Stimulated activated naive CD8-positive, alpha-beta T cell treated with anti-CD3 and anti-CD28 coated beads, Interleukin-15, amount 100 ng/mL, for 72 hours (primary cell): ENCODE measurements at regions not wholly inside any gene's neighbourhood (a gene's known extent, or its start where the extent isn't known, plus 50 kb on each side); places are given as distances from the start of the nearest gene placed in this dataset.

Source experiments
- ATAC-seq: fragments of 150-1000 bp; cut with Tn5 transposase; 2 replicates; pipeline ENCODE4 v1.10.0; 2021; ENCODE audit warnings: mild to moderate bottlenecking, moderate library complexity
- DNase-seq, 2 donors: peaks; one replicate each; pipeline ENCODE4 v3.0.0; 2021 to 2022
- H3K27ac Mint-ChIP-seq, 2 donors: one replicate each; pipeline ENCODE4 v1.8.0; 2022; ENCODE audit warnings: mild to moderate bottlenecking in 2 of 2, mixed read lengths in 2 of 2, moderate library complexity in 2 of 2
- H3K27me3 Mint-ChIP-seq: one replicate; pipeline ENCODE4 v1.8.0; 2022; ENCODE audit warnings: mixed read lengths
- H3K4me1 Mint-ChIP-seq: one replicate; pipeline ENCODE4 v1.8.0; 2022; ENCODE audit warnings: mild to moderate bottlenecking, mixed read lengths
- H3K4me3 Mint-ChIP-seq, 2 donors: one replicate each; pipeline ENCODE4 v1.8.0; 2022; ENCODE audit warnings: mild to moderate bottlenecking in 2 of 2, mixed read lengths in 2 of 2, moderate library complexity in 1 of 2
- H3K9me3 Mint-ChIP-seq, 2 donors: one replicate each; pipeline ENCODE4 v1.8.0; 2022; ENCODE audit warnings: mixed read lengths in 2 of 2

GRCh38 chr2:167708998-167709397, 538.4 kb downstream of the STK39 start:
- ATAC-seq (no peak), DNase-seq (no peak)
- H3K27ac Mint-ChIP-seq: no peak overlapping the region
- H3K27me3 Mint-ChIP-seq: peaks cover 11% of the 10 kb centered on the region
- no peak overlapping the region for H3K4me3 Mint-ChIP-seq
- H3K9me3 Mint-ChIP-seq: no peaks in the 10 kb centered on the region
- no peaks in the 10 kb centered on the region for H3K4me1 Mint-ChIP-seq

- ATAC-seq (no peak), DNase-seq (no peak)
- Mint-ChIP-seq H3K4me3 (no peak overlapping the region), H3K4me1 (no peaks in the 10 kb centered on the region), H3K27ac (no peak overlapping the region), H3K27me3 (peaks cover 11% of the 10 kb centered on the region), H3K9me3 (no peaks in the 10 kb centered on the region)
These were observed 540.6 kb downstream of the STK39 start for GRCh38 chr2:167706800-167707199.

DNA sequence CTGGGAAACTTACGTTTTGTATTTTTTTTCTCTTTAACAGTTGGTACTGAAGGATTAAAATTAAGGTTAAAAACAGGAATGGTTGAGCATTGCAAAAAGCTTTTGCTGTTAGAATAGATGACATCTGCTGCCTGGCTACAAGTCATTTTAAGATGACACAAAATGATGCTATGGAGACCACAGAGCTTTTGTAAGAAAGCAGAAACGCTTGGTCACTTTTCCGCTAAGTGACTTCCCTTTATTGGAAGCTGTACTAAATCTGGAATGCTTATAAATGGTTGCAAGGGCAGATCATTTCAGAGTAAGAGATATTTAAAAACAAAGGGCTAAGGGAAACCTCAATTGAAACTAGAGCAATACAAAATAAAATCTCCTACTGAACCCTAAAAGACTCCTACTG, 544.0 kb downstream of the STK39 start:
- H3K4me1 Mint-ChIP-seq: no peaks in the 10 kb centered on the region
- no peak for DNase-seq
- H3K27ac Mint-ChIP-seq: no peak overlapping the region
- H3K27me3 Mint-ChIP-seq: no peaks in the 10 kb centered on the region
- no peaks in the 10 kb centered on the region for H3K9me3 Mint-ChIP-seq
- ATAC-seq: no peak
- no peak overlapping the region for H3K4me3 Mint-ChIP-seq

- no peaks in the 10 kb centered on the region for H3K4me1 Mint-ChIP-seq
- ATAC-seq (no peak), DNase-seq (no peak)
- no peaks in the 10 kb centered on the region for H3K27me3 Mint-ChIP-seq
- no peaks in the 10 kb centered on the region for H3K9me3 Mint-ChIP-seq
- H3K4me3 Mint-ChIP-seq: no peak overlapping the region
- no peak overlapping the region for H3K27ac Mint-ChIP-seq
These were observed 545.2 kb downstream of the STK39 start for GRCh38 chr2:167702227-167702626.

DNA sequence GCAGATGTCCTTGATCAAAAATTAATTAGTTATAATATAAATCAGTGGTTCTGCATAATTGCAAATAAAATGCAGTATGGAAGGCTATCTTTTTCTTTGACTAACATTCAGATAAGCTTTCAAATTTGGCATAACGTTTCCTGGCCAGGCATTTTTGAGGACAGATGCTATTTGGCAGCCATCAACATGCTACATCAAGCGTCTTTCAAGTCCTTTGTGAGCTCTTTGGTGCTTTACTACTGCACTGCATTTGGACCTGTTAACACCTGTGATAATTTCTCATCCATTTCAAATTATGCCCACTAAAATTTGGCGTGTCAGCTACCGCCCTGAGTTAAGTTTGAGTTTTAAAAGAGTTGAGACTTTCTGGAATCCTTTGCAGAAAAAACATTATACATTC, 545.7 kb downstream of the STK39 start:
- no peak overlapping the region for H3K4me3 Mint-ChIP-seq
- no peaks in the 10 kb centered on the region for H3K9me3 Mint-ChIP-seq
- no peak for DNase-seq
- ATAC-seq: no peak
- H3K27ac Mint-ChIP-seq: no peak overlapping the region
- H3K27me3 Mint-ChIP-seq: no peaks in the 10 kb centered on the region
- no peaks in the 10 kb centered on the region for H3K4me1 Mint-ChIP-seq

- no peak for ATAC-seq
- Mint-ChIP-seq H3K4me1 (no peaks in the 10 kb centered on the region), H3K27ac (no peak overlapping the region), H3K27me3 (no peaks in the 10 kb centered on the region), H3K4me3 (no peak overlapping the region), H3K9me3 (no peaks in the 10 kb centered on the region)
- DNase-seq: no peak
These were observed 549.4 kb downstream of the STK39 start for GRCh38 chr2:167697948-167698347.

- DNase-seq (no peak), ATAC-seq (no peak)
- H3K27me3 Mint-ChIP-seq: no peaks in the 10 kb centered on the region
- no peak overlapping the region for H3K27ac Mint-ChIP-seq
- H3K9me3 Mint-ChIP-seq: no peaks in the 10 kb centered on the region
- no peak overlapping the region for H3K4me3 Mint-ChIP-seq
- no peaks in the 10 kb centered on the region for H3K4me1 Mint-ChIP-seq
These were observed 550.2 kb downstream of the STK39 start for GRCh38 chr2:167697194-167697593.

DNA sequence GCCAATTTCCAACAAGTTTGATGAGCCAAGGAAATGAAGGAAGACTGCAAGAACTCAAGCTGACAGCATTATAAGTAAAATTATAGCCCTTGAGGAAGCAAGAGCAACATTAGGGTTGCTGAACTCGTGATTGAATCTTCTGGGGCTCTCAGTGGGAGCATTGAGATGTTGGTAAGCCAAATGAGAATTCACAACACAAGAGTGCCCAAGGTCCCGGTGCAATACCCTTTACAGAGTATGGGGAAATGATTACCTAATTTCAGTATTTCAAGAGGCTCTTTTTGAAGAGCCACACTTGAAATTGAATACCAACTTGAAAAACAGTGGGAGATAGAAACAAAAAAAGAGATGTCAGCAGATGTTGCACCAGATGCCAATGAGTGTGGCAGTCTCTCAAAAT, 554.5 kb downstream of the STK39 start:
- H3K27ac Mint-ChIP-seq: no peak overlapping the region
- no peak for ATAC-seq
- no peaks in the 10 kb centered on the region for H3K9me3 Mint-ChIP-seq
- no peaks in the 10 kb centered on the region for H3K27me3 Mint-ChIP-seq
- H3K4me1 Mint-ChIP-seq: no peaks in the 10 kb centered on the region
- no peak overlapping the region for H3K4me3 Mint-ChIP-seq
- no peak for DNase-seq

GRCh38 chr2:167692191-167692590, 555.2 kb downstream of the STK39 start:
- Mint-ChIP-seq H3K27me3 (no peaks in the 10 kb centered on the region), H3K4me1 (no peaks in the 10 kb centered on the region), H3K9me3 (no peaks in the 10 kb centered on the region), H3K27ac (no peak overlapping the region), H3K4me3 (no peak overlapping the region)
- no peak for ATAC-seq
- DNase-seq: no peak

DNA sequence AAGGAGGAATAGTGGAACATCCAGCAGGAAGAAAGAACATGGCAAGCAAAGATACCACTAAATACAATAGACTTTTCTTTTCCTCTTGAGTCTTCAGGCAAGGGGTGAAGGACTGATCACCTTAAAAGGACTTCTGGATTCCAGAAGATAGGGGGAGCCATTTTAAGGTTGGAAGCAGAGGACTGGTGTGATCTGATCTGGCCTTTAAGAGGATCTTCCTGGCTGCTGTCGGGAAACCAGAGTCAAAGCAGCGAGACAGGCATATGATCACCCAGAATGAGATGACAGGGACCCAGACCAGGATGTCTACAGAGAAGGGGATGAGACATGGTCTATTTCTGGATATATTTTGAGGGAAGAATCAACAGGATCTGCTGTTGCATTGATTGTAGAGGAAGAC, 558.0 kb downstream of the STK39 start:
- no peak overlapping the region for H3K4me3 Mint-ChIP-seq
- no peak overlapping the region for H3K27ac Mint-ChIP-seq
- ATAC-seq (no peak), DNase-seq (no peak)
- H3K4me1 Mint-ChIP-seq: no peaks in the 10 kb centered on the region
- H3K9me3 Mint-ChIP-seq: no peaks in the 10 kb centered on the region
- H3K27me3 Mint-ChIP-seq: no peaks in the 10 kb centered on the region

GRCh38 chr2:167686691-167687090, 560.7 kb downstream of the STK39 start:
- H3K4me1 Mint-ChIP-seq: no peaks in the 10 kb centered on the region
- no peak for DNase-seq
- no peaks in the 10 kb centered on the region for H3K27me3 Mint-ChIP-seq
- no peak for ATAC-seq
- H3K9me3 Mint-ChIP-seq: no peaks in the 10 kb centered on the region
- H3K4me3 Mint-ChIP-seq: no peak overlapping the region
- H3K27ac Mint-ChIP-seq: no peak overlapping the region

DNA sequence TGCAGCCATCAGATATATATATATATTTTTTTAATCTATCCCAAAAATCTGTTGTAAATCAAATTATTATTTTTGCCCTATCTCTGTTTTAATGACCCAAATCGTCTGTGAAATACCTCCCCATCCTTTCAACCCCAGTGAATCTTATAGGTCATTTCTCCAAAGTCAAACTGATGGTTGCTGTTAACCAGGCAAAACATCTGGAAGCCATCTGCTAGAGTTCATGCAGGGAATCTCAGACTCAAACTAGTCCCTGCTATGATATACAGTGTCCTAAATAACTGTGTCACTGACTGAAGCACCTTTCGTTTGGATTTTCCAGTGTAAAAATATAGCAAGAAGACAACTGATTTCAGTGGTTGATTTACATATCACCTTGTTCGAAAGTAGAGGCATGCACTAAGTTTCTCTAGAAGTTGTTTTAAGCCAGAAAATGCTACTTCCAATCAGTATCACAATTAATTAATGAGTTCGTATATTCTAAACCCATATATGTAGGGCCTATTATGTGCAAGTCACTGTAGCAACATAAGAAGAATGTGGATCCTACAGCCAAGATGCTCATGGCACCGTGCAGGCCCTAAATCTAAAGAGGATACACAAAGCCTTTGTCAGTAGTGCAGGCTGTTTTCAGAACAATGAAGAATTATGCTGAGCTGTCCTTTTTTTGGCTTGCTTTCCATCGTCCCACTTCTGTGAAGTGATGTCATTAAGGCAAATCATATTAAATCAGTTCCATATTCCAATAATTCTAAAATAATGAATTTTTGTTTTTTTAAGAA, 566.0 kb downstream of the STK39 start:
- ATAC-seq: no peak
- Mint-ChIP-seq H3K9me3 (no peaks in the 10 kb centered on the region), H3K4me3 (no peak overlapping the region), H3K27me3 (no peaks in the 10 kb centered on the region), H3K4me1 (no peaks in the 10 kb centered on the region), H3K27ac (no peak overlapping the region)
- DNase-seq: no peak

DNA sequence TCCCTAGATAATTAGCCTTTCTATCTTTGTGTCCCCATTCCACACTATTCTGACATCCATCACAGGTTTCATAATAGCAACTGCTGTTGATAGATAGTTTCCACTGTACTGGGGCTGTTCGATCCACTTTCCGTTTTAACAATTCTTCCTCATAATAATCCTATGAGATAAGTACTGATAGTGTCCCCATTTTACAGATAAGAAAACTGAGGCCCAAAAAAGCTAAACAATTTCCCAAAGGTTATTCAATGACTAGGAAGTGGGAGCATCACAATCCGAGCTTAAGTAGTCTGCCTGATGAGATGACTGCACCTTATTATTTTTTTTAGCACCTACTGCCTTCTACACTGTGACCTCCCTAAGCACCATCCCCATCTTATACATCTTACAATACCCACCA, 569.2 kb downstream of the STK39 start:
- DNase-seq (no peak), ATAC-seq (no peak)
- Mint-ChIP-seq H3K4me1 (no peaks in the 10 kb centered on the region), H3K27ac (no peak overlapping the region), H3K4me3 (no peak overlapping the region), H3K27me3 (no peaks in the 10 kb centered on the region), H3K9me3 (no peaks in the 10 kb centered on the region)

GRCh38 chr2:167675906-167676305, 571.5 kb downstream of the STK39 start:
- ATAC-seq: no peak
- Mint-ChIP-seq H3K27me3 (no peaks in the 10 kb centered on the region), H3K27ac (no peak overlapping the region), H3K4me3 (no peak overlapping the region), H3K4me1 (no peaks in the 10 kb centered on the region), H3K9me3 (peaks cover 6 to 7% of the 10 kb centered on the region in 2 donors)
- DNase-seq: no peak

DNA sequence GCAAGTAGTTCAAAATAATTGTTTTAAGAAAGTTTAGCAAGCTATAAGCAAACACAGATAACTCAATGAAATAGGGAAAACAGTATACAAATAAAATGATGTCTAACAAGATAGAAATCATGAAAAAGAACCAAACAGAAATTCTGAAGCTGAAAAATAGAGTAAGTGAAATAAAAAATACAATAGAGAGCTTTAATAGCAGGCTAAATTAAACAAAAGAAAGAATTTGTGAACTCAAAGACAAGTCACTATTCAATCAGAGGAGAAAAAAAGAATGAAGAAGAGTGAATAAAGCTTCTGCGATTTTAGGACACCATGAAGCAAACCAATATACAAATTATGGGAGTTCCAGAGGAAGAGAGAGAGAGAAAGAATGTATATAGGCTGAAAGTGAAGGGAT, 576.8 kb downstream of the STK39 start:
- no peaks in the 10 kb centered on the region for H3K4me1 Mint-ChIP-seq
- H3K27me3 Mint-ChIP-seq: no peaks in the 10 kb centered on the region
- H3K9me3 Mint-ChIP-seq: peaks cover 24 to 29% of the 10 kb centered on the region in 2 donors
- no peak overlapping the region for H3K27ac Mint-ChIP-seq
- ATAC-seq (no peak), DNase-seq (no peak)
- H3K4me3 Mint-ChIP-seq: no peak overlapping the region

GRCh38 chr2:167653131-167653530, 594.3 kb downstream of the STK39 start:
- Mint-ChIP-seq H3K27ac (no peak overlapping the region), H3K27me3 (no peaks in the 10 kb centered on the region), H3K4me1 (no peaks in the 10 kb centered on the region), H3K9me3 (peaks cover 4 to 6% of the 10 kb centered on the region in 2 donors), H3K4me3 (no peak overlapping the region)
- ATAC-seq: no peak
- DNase-seq: no peak

- peaks cover 4 to 6% of the 10 kb centered on the region in 2 donors for H3K9me3 Mint-ChIP-seq
- H3K4me1 Mint-ChIP-seq: no peaks in the 10 kb centered on the region
- no peak for ATAC-seq
- no peak for DNase-seq
- H3K4me3 Mint-ChIP-seq: no peak overlapping the region
- H3K27me3 Mint-ChIP-seq: no peaks in the 10 kb centered on the region
- H3K27ac Mint-ChIP-seq: no peak overlapping the region
These were observed 595.0 kb downstream of the STK39 start for GRCh38 chr2:167652401-167652800.
